ENCODE measurements at regions not wholly inside any gene's neighbourhood (a gene's known extent, or its start where the extent isn't known, plus 50 kb on each side); places are given as distances from the start of the nearest gene placed in this dataset.

- no peak overlapping the region for H3K4me2 ChIP-seq (ENCODE audit: low read depth, low read length)
- FAIRE-seq = no peak
- in situ Hi-C loops (cut with HindIII; ENCODE audit: extremely low pct_ligation_motif_present, low pct_unique_long_range_greater_than_20kb) = no loop called here
Measured at GRCh38 chr1:190738317-190738716, 260.7 kb upstream of the BRINP3 start.

More at GRCh38 chr1:190738317-190738716, 260.7 kb upstream of the BRINP3 start:
- TF ChIP-seq REL (CRISPR knock-in tag; conservative IDR thresholded peaks at IDR 0.05) (no peak), ZC3H4 (CRISPR knock-in tag; IDR thresholded peaks at IDR 0.05; ENCODE audit: borderline replicate concordance) (no peak), GATAD2A (CRISPR knock-in tag; IDR thresholded peaks at IDR 0.05) (no peak), MAFF (IDR thresholded peaks at IDR 0.05; ENCODE audit: low read depth, low read length) (no peak), MLLT10 (CRISPR knock-in tag; IDR thresholded peaks at IDR 0.05) (no peak), ASH2L (IDR thresholded peaks at IDR 0.05; ENCODE audit: insufficient read length, low read depth, low read length) (no peak), GATA4 (IDR thresholded peaks at IDR 0.05; ENCODE audit: borderline replicate concordance, low read depth) (no peak), ZMYM2 (CRISPR knock-in tag; IDR thresholded peaks at IDR 0.05) (no peak), ZSCAN12 (CRISPR knock-in tag; IDR thresholded peaks at IDR 0.05) (no peak), ZFP41 (CRISPR knock-in tag; IDR thresholded peaks at IDR 0.05; ENCODE audit: borderline replicate concordance) (no peak), AGO1 (IDR thresholded peaks at IDR 0.05; ENCODE audit: low read depth, low read length, poor library complexity, severe bottlenecking) (no peak), ARNTL (CRISPR knock-in tag; IDR thresholded peaks at IDR 0.05) (no peak), ZNF30 (CRISPR knock-in tag; IDR thresholded peaks at IDR 0.05) (no peak), XRCC5 (optimal IDR thresholded peaks at IDR 0.05; ENCODE audit: low read length) (no peak)
- TF ChIP-seq, protein P1, sequence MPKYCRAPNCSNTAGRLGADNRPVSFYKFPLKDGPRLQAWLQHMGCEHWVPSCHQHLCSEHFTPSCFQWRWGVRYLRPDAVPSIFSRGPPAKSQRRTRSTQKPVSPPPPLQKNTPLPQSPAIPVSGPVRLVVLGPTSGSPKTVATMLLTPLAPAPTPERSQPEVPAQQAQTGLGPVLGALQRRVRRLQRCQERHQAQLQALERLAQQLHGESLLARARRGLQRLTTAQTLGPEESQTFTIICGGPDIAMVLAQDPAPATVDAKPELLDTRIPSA (CRISPR knock-in tag; IDR thresholded peaks at IDR 0.05; ENCODE audit: borderline replicate concordance) = no peak
- TF ChIP-seq, protein P2, sequence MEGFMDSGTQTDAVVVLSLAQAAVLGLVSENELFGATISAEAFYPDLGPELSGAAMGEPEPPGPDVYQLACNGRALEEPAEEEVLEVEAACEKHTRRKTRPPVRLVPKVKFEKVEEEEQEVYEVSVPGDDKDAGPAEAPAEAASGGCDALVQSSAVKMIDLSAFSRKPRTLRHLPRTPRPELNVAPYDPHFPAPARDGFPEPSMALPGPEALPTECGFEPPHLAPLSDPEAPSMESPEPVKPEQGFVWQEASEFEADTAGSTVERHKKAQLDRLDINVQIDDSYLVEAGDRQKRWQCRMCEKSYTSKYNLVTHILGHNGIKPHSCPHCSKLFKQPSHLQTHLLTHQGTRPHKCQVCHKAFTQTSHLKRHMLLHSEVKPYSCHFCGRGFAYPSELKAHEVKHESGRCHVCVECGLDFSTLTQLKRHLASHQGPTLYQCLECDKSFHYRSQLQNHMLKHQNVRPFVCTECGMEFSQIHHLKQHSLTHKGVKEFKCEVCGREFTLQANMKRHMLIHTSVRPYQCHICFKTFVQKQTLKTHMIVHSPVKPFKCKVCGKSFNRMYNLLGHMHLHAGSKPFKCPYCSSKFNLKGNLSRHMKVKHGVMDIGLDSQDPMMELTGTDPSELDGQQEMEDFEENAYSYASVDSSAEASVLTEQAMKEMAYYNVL (CRISPR knock-in tag; IDR thresholded peaks at IDR 0.05; ENCODE audit: borderline replicate concordance) = no peak
- DNase-seq (ENCODE audit: low spot score) (no peak), ATAC-seq (no peak)
- Histone ChIP-seq H2AFZ (ENCODE audit: low read length) (no peak overlapping the region), H3K9ac (ENCODE audit: insufficient read depth, low read depth, low read length) (no peak overlapping the region), H3K36me3 (replicated peaks in 1 of 2; ENCODE audit: control insufficient read depth in 1 of 2, insufficient read depth in 2 of 2, low read length in 2 of 2) (no peaks in the 10 kb centered on the region), H3K9me3 (ENCODE audit: low read length) (no peaks in the 10 kb centered on the region), H3K79me2 (ENCODE audit: insufficient read depth, low read length) (no peaks in the 10 kb centered on the region), H4K20me1 (ENCODE audit: insufficient read depth, low read length) (no peaks in the 10 kb centered on the region), H3K4me3 (replicated peaks in 1 of 3; ENCODE audit: insufficient read depth in 1 of 3, low read depth in 2 of 3, low read length in 3 of 3) (no peak overlapping the region), H3K4me1 (ENCODE audit: insufficient read depth, low read length) (no peaks in the 10 kb centered on the region), H3K27me3 (ENCODE audit: control insufficient read depth in 1 of 2, insufficient read depth in 2 of 2, low read length in 2 of 2) (no peaks in the 10 kb centered on the region), H3K27ac (ENCODE audit: extremely low read length, insufficient read depth, low read length) (no peak overlapping the region)
- WGBS (ENCODE audit: low lambda C conversion rate) = under 1% methylated on average over 3 of the region's 3 CpGs
- intact Hi-C loops (cut with micrococcal nuclease; ENCODE audit: unreplicated experiment) = no loop called here
- BruUV-seq (replicated peaks) = no TSS peak
- POLR2A ChIA-PET = no interaction called here
- CTCF ChIA-PET (ENCODE audit: low intra/inter-chr PET ratio, low total read pairs) = no interaction called here

All from HepG2 (cell line).